ENCODE measurements at regions not wholly inside any gene's neighbourhood (a gene's known extent, or its start where the extent isn't known, plus 50 kb on each side); places are given as distances from the start of the nearest gene placed in this dataset.
"Not testable (repeated sequence)": the region's sequence is repeated elsewhere in the genome, so short reads cannot be mapped to it uniquely, and the experiment has no call there.

DNA sequence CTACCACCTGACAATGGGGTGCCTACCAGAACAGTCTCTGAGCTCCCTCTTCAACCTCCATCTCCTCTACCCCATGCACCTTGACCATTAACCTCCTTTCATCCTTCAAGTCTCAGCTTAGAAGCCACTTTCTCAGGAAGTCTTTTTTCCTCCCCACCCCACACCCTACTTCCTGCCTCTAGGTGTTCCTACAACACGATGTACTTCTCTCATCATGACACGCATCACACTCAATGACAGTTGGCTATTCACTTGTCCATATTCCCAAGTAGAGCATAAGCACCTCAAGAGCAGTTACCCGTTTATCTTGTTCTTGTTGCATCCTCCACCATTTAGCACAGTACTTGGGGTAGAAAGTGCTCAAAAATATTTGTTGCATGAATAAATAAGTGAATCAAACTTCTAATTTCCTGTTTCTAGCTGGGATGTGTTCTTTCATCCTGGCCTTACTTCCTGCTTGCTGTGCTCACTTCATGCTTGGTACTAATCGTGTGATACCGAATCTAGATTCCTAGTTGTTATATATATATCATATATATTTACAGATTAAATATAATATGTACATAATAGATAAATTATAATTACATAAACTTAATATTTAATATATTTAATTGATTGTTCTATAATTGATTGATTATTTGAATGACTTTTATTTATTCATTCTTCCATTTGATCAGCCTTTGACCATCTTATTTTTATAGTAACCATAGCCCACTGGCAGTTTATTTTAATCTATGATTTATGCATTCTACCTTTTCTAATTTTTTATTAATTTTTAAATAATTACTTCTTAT lies 177.5 kb upstream of the TMEM45B start:
- no peak for DNase-seq

DNA sequence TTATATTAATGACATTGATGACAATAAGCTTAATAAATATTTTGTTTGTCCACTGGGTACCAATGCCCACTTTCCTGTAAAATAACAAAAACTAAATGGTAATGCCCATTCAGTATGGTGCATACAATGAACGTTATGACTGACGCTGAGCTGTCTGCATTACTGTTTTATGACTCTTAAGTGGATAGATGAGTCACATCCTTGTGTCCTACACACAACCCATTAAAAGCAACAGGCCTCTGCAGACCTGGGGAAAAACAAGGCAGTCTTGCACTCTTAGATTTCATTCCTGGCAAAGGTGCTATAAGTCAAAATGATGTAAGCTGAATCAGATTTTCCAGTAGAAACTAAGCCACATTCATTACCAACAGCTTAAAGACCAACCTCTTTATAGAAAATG lies 176.3 kb upstream of the TMEM45B start:
- DNase-seq: peak; percentile 54

DNA sequence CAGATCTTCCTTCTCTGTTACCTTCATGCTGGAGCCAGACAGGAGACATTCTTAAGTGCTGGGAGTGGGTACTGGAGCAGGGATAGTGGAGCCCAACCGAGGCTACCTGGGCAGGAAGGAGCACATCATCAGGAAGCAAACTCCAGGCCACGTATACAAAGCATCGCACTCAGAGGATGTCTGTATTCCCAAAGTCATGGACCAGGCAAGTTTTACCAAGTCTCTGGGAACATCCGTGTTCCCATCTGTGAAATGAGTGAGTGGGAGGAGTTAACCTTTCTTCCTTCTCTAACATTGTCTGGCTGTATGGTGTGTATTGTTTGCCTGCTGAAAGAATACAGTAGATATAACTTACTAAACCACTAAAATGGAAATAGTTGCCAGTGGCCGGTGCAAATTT lies 175.0 kb upstream of the TMEM45B start:
- no peak for DNase-seq

DNA sequence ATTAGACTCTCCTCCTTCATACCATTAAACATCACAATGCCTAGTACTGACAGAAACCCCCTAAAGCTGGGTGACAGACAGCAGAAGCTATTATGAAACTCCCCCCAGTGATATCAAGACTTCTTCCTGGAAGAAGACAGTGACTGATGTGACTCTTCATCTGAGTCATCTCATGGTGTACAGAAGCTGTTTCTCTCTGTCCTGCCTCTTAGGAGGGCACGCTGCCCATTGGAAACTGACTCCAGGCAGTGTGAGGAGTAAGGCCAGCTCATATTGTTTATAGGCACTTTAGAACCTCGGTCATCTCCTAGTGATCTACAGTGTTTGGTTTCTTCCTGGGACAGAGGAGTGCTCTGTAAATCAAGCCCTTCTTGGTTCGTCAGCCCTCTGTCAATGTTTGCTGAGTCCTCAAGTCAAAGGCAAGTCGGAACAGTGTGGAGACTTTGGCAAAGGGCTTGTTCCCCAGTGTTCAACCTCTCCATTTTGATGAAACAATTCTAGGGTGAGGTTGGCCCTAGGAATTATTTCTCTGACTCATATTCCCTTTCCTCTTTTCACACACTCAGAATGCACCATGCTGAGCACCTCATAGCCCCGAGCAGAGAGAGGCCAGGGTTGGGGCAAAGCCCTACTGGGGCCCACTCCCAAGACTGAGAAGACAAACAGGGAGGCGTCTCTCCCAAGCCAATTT lies 172.5 kb upstream of the TMEM45B start:
- peak; percentile 12 for DNase-seq

DNA sequence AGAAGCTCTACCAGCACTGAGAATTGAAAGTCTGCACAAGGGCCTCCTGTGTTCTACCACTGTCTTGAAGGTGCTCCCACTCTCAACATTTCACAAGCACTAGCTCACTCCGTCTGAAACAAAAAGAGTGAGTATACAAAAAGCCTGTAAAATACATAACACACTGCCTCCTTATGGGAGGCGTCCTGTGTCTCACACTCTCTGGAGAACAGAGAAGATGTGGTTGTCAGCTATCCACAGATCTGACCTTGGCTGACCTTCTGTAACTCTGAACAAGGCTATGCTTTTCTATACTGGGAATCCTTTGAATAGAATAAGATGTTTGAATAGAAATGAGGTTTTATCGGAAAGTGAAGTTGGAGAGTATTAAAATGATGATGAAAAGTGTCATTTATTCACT lies 171.3 kb upstream of the TMEM45B start:
- DNase-seq: no peak

DNA sequence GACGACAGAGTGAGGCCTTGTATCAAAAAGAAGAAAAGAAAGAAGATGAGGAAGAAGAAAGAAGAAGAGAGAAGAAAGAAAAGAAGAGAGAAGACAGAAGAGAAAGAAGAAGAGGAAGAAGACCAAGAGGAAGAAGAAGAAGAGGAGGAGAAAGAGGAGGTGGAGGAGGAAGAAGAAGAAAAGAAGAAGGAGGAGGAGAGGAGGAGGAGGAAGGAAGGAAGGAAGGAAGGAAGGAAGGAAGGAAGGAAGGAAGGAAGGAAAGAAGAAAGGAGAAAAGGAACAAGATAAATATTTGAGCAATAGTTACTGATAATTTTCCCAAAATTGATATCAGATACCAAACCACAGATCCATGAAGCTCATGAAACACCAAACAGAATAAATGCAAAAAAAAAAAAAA lies 169.7 kb upstream of the TMEM45B start:
- no peak for DNase-seq

DNA sequence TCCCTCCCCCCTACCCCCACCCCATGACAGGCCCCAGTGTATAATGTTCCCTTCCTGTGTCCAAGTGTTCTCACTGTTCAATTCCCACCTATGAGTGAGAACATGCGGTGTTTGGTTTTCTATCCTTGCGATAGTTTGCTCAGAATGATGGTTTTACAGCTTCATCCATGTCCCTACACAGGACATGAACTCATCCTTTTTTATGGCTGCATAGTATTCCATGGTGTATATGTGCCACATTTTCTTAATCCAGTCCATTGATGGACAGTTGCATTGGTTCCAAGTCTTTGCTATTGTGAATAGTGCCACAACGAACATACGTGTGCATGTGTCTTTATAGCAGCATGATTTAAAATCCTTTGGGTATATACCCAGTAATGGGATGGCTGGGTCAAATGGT lies 165.6 kb upstream of the TMEM45B start:
- not testable (repeated sequence) for DNase-seq

DNA sequence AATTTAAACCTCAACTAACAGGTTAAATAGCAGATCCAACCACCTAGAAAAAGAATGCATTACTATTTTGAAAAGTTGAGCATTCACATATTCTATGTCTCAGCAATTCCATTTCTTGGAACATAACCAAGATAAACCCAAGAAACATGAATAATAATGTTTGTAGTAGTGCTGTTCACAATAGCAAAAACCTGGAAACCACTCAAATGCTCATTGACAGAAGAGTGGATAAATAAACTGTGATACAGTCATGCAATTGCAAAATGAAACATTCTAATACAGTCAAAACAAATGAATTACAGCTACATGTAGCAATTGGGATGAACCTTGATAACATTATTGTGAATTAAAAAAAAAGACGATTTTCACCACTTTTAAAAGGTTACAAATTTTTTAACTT lies 162.8 kb upstream of the TMEM45B start:
- DNase-seq: peak; percentile 83

DNA sequence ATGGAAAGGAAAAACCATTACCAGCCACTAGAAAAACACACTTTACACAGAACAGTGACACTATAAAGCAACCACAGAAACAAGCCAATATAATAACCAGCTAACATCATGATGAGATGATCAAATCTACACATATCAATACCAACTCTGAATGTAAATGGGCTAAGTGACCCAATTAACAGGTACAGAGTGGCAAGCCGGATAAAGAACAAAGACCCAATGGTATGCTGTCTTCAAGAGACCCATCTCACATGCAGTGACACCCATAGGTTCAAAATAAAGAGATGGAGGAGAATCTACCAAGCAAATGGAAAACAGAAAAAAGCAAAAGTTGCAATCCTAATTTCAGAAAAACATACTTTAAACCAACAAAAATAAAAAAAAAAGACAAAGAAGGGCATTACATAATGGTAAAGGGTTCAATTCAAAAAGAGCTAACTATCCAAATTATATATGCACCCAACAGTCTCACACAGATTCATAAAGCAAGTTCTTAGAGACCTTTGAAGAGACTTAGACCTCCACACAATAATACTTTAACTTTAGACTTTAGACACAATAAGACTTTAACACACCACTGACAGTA lies 160.3 kb upstream of the TMEM45B start:
- DNase-seq: no peak

DNA sequence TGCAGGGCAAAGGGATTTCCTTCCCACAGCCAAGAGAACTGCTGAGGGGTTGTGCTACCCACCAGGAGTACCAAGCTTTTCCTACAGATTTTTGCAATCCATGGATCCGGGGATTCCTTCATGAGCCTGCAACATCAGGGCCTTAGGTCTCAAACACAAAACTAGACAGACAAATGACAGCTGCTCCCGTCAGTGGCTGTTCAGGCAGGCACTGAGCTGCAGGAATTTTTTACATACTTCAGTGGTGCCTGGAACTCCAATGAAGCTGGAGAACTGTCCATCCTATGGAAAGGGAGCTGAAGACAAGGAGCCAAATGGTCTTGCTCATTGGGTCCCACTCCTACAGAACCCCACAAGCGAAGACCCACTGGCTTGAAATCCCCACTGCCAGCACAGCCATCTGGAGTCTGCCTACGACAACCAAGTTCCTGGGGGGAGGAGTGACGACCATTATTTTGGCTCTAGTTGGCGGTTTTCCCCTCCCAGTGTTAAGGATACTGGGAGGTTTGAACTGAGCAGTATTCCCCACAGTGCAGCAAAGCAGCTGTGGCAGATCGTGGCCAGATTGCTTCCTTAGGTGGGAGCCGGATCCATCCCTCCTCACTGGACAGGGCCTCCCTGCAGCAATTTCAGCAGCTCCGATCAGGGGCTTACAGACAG lies 157.7 kb upstream of the TMEM45B start:
- DNase-seq: no peak

DNA sequence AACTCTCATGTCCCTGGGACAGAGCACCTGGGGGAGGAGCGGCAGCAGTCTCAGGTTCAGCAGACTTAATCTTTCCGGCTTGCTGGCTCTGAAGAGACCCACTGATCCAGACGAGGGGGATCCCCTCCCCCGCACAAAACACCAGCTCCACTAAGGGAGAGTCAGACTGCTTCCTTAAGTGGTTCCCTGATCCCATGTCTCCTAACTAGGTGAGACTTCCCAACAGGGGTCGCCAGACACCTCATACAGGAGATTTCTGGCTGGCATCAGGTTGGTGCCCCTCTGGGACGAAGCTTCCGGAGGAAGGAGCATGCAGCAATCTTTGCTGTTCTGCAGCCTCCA lies 157.2 kb upstream of the TMEM45B start:
- DNase-seq: no peak

DNA sequence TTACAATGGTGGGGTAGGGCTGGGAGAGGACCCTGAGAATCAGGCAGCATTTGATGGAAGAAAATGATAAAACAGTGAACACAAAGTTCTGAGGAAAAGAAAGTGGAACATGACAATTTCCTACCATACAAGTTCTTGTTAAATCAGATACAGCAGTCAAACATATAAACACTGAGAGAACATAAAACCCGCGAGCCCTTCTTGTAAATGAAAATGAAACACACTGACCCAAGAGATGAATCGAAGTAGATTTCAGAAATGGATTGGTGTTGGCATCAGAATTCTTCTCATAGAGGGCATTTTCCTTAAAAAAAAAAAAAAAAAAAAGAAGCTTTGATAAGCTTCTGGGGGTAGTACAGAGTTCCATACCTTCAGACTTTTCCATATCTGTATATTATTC lies 134.7 kb upstream of the TMEM45B start:
- no peak for DNase-seq

DNA sequence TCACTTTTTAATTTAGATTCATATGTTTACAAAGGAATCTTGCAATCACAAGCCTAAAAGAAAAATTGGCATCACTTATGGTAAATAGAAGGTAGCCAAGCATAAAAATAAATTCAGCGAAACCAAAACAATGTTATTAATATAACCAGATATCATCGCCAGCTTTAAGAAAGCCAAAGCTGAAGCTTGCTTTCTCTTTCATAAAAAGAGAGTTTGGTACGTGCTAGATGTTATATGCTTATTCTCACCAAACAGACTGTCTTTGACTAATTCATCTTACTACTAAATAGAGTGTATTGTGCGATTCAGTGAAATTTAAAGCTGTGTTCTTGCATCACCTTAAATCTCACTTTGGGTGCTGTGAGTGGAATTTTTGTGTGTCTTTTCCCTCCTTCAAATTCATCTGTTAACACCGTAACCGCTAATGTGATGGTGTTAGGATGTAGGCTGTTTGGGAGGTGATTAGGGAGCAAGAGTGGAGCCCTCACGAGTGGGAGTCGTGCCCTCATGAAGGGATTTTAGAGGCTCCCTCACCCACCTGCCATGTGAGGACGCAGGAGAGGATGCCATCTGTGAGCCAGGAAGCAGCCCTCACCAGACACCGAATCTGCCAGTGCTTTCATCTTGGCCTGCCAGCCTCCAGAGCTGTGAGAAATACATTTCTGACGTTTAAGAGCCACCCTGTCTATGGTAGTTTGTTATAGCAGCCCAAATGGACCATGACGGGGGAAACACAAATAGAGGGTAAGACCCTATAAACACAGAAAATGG lies 134.1 kb upstream of the TMEM45B start:
- no peak for DNase-seq

DNA sequence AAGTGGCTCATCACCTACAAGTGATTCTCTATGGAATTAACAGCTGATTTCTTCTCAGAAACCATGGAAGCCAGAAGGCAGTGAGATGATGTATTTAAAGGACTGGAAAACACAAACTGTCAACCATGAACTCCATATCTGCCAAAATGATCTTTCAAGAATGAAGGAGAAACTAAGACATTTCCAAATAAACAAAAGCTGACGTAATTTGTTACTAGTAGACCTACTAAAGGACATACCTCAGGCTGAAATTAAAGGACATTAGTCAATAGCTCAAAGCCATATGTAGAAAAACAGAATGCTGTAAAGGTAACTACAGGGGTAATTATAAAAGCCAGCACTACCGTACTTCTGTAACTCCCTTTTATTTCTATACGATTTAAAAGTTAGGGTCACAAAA lies 129.4 kb upstream of the TMEM45B start:
- DNase-seq: no peak

DNA sequence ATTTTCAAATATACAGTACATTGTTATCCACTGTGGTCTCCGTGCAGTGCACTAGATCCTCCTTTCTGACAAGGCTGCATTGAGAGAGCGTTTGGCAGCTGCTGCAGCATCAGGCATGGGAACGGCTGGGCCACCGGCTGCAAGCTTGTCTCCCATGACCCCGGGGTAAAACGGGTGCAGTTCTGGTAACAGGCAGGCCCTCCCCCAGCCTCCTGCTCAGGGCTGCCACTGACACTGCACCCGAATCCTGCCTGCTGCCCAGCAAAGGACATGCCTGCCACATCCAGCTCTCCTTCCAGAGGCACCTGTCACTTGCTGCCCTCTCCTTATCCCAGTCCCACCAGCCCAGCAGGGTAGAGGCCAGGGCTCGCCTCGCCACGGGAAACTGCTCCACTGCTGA lies 124.5 kb upstream of the TMEM45B start:
- no peak for DNase-seq

DNA sequence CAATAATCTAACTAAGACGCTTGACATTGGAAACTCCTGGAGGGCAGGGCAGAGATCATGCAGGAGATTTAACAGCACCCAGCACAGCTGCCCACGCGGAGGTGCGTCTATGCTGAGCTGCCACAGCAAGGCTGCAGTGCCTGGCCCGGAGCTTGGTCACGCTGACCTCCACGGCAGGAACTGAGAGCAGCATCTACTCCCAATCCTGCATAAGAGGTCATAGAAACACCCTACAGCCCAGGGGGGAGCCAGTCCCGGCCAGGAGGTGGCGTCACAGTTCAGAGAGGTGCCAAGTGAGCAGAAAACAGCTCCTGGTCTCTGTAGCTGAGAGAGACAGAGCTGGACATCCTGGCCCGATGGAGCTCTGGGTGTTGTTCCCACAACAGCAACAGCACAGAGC lies 121.1 kb upstream of the TMEM45B start:
- no peak for DNase-seq

DNA sequence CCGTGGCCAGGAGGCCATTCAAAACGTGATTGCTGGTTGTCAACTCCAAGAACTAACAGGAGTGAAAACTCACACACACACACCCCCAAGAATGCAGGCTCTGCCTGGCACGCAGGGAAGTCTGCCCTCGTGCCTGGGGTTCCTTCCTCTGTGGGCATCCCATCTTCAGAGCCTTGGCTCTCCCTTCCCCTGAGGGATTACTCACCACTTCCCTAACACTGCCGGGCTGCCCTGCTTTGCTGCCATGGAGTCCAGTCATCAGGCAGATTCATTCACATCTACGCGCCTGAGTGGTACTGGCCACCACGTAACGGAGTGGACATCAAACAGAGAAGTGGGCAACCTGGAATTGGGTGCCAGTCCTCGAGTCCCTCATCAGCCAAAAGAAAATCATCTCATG lies 120.7 kb upstream of the TMEM45B start:
- DNase-seq: no peak

DNA sequence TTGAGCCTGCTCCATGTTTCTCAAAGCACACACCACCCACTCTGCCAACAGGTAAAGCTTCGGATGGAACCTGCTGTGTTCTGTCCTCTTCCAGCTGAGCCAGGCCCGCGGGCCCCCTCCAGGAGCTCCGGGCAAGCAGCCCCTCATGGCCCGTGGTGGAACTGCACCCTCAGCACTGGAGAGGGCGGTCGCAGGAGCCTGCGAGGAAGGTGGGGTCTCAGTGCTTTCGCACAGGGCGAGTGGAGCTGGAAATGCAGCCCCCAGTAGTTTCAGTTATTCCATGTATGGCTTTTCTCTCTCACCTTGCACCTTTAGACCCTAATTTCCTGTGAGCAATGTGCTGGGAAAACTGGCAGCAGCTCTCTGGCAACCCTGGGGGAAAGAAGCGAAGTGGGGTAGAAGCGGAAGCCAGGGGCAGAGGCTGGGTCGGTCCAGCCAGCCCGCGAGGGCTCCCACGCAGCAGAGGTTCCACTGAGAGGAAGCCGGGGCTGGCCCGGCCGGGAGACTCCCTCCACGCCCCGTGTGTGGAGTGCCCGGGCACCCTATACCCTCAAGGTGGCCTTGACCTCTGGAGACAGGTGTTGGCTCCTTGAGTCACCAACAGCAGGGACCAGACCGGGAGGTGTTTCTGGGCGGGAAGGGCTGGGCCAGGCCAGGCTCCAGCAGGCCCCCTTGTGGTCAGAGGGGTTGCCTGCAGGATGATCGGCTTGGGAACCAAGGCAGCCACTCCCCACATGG lies 119.9 kb upstream of the TMEM45B start:
- DNase-seq: no peak

DNA sequence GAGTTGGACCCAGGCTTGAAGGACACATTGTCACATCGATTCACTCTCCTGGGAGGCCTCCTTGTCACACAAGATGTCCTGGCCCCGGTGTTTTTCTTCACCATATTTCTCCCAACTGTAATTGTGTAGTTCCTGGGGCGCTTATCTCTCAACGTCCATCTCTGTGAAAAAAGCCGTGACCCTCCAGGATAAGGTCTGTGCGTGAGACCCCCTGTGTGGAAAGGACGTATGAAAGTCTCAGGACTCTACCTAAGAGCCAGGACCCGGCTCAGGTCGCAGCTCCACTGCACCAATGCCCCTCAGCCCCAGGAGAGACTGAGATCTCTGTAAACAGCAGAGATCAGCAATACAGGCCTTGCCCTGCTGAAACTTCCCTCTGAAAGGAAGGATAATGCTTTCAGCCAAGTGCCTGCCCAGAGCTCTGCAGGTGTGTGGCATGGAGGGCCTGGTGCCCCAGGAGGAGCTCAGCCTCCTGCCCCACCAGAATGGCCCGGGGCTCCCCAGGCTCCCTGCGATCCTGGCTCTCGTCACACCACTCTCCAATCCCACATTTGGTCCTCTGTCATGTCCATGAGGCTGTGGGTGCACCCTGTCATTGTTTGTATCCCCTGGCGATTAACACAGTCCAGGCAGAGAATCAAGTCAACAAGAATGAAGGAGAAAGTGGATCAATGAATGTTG lies 119.2 kb upstream of the TMEM45B start:
- no peak for DNase-seq

DNA sequence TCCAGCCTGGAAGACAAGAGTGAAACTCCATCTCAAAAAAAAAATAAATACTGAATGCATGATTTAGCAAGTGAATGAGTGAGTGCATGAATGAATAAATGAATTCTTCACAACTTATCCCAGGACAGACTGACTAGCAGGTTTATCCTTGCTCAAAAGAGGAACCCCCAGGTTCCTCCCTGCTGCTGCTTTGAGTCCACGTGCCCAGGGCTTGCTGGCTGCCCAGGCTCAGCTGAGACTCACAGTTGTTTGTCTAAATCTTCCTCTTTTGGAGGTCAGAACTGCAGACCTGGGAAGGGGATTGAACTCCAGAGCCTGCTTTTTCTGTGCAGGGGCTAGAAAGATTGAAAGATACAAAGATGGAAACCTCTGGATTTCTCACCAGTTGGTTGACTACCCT lies 117.4 kb upstream of the TMEM45B start:
- DNase-seq: no peak

DNA sequence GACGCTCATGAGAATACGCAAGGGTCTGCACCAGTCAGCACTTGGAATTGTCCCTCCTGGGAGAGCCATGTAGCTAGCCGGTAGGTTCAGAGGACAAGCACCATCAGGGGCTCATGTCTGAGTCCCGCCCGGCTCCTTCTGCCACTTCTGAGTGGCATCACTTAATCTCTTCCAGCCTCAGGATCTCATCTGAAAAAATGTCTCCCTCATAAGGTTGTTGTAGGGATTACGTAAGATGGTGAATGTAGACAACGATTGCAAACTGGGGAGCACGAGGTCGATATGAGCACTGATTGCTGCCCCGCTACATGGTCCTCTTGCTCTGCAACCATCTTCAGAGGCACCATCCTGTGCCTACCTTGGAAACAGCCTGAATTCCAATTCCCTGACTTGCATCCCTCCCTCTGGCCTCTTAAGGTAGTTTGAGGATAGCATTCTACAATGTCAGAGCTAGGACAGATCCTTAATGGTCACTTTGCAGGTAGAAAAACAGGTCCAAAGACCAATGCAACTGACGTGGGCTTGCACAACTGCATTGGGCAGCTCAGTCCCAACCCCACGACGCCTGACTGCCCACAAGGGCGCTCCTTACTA lies 115.8 kb upstream of the TMEM45B start:
- no peak for DNase-seq
